ENCODE measurements at regions not wholly inside any gene's neighbourhood (a gene's known extent, or its start where the extent isn't known, plus 50 kb on each side); places are given as distances from the start of the nearest gene placed in this dataset.
A peak's percentile ranks its signal among the peaks of the same experiment; 100 is the strongest.
"Not testable (repeated sequence)": the region's sequence is repeated elsewhere in the genome, so short reads cannot be mapped to it uniquely, and the experiment has no call there.

DNA sequence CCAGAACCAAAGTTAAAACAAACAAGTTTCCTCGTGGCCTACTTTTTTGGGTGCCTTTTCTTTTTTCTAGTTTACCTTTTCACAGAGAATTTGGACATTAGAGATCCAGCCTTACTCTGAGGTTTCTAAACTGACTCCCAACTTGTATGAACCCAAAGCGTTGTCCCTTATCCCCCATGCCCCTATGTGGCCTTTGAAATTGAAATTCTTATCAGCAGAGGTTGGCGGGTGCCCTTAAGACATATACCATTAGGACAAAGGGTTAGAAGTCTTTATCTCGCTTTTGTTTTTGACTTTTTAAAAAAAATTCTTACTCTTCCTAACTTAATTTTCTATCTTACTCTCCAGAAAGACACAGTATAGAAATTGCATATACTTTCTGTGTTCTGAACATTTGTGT is 76.3 kb upstream of the C7orf33 start:
- DNase-seq (ENCODE audit: low spot score), result no peak

DNA sequence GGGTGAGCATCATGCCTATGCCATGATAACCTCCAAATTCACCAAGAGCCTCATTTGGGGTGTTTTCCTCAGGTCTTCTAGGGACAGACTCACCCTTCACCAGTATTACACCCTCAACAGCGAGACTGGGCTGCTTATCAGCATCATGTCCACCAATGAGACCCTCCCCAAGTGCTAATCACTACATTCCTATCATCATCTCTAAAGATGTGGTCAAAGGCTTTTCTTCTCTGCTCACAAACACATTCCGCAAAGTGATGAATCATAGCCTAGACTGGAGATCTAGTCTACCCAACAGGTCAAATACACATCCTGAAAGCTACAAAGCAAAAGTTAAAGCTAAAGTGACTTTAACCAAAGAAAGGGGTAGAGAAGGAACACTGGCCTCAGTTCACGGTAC is 75.3 kb upstream of the C7orf33 start:
- peak; percentile 32 for DNase-seq (ENCODE audit: low spot score)

DNA sequence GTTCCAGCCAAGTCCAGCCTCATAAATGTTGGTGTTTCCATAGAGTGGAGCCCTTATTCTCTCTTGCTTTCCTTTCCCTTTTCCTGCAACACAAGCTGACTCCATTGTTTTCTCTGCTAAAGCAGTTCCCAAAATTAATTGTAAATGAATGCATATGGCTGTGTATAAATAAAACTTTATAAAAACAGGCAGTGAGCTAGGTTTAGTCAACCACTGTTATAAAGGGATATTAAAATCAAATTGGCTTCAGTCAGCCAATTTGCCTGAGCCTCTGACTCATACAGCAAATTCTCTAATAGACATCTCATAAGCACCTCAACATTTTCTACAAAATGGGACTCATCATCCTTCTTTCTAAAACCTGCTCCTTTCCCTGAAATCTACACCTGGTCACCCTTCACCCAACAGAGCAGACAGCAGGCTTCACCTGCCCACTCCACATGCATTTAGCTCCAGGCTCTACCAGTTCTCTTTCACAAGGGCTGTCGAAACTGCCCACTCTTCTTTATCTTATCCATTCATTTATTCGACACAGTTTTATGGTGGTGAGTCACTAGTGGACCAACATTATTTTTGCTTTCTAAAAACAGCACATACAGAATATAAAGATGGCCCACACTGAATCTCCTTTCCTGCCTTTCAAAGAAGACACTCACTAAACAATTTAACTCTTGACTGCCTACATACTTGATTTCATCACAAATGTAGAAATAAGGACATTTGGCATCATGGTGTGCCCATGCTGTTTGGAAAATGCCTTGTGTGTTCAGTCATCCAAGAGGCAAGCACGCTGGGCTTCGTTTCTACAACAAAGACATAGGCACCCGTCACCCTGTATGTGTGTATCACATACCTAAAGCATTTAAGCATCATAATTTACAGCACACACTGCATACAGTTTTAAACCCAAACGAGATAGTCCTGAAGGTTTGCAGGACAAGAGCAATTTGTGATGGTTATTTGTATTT is 74.6 kb upstream of the C7orf33 start:
- DNase-seq (ENCODE audit: low spot score), result peak; percentile 54

DNA sequence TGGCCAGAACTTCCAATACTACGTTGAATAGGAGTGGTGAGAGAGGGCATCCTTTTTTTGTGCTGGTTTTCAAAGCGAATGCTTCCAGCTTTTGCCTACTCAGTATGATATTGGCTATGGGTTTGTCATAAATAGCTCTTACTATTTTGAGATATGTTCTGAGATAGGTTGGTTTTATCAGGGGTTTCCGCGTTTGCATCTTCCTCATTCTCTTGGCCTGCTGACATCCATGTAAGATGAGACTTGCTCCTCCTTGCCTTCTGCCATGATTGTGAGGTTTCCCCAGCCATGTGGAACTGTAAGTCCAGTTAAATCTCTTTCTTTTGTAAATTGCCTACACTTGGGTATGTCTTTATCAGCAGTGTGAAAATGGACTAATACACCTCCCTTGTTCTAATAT is 71.2 kb upstream of the C7orf33 start:
- DNase-seq (ENCODE audit: low spot score), result not testable (repeated sequence)

DNA sequence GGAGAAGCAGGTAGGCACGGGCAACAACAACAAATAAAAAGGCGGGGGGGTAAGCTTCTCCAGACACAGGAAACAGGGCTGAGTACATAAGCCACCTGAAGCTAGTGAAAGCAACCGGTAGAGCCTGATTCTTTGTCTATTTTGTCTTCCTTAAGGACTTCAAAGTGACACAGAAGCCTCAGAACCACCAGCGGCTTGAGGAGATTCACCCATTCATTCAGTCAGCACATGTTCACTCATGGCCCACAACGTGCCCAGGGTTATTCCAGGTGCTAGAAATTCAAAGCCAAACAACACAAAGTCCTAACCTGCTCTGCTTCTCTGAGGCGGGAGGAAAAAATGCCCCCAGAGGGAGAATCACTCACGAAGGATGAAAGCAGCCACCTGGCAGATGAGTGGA is 69.3 kb upstream of the C7orf33 start:
- DNase-seq (ENCODE audit: low spot score), result no peak

DNA sequence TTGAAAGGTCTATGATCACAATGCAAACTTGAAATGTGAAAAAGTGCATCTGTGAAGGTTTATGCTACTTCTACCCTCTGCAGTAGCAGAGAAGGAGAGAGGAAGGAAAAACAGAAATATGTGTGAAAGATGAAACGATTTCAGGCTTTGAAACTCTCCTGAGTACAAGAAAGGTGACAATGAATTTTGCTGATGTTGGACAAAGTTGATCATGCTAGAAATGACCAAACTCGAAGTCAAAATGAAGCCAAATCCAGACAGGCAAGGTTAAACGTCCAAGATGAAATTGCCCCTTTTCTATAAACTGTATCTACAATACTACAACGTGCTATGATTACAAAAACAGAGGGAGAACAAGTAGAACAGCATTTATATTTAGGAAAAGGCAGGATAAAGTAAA is 67.0 kb upstream of the C7orf33 start:
- no peak for DNase-seq (ENCODE audit: low spot score)

DNA sequence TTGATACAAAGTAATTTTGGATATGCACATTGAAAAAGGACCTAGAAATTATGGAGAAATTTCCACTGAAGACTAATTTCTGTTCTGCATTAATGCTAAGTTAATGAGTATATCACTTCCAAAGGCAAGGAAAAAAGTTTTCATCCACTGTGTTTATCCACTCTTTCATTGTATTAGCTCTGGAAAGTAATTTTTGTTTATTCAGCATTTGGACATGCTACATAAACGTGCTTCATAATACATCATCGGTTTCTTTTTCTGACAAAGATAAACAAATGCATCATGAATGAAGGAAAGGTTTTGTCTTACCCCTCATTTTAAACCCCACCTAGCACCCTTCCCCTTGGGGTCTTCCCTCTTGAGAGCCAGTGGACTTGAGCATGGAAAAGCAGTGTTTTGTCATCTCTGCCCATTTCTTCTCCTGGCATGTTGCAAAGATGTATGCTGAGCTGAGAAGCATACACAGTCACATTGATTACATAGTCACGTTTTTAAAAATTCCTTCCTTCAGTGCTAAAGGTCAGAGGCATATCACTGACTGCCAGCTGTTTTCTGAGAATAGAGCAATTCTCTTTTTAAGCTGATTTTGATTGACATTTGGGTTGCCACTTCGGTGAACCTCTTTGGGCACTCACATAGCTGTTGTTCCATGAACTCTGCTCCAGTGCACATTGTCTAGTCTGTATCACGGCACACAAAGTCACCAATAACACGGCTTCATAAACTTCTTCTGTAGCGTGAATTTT is 65.9 kb upstream of the C7orf33 start:
- DNase-seq (ENCODE audit: low spot score), result no peak

DNA sequence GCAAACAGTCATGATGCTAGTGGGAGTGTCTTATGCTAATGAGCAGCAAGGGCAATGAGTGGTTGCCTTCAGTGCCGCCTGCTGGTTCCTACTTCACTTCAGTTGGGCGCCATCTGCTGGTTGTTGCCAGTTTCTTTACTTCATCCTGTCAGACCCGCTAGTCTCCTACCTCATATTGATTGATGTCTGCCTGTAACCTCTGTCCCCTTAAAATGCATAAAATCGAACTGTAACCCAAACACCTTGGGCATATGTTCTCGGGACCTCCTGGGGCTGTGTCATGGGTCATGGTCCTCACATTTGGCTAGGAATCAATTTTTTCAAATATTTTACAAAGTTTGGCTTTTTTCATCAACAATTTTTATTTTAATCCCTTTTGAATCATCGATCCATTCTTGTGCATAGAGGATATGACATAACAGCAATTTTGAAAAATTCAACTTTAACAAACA is 62.8 kb upstream of the C7orf33 start:
- peak; percentile 93 for DNase-seq (ENCODE audit: low spot score)

DNA sequence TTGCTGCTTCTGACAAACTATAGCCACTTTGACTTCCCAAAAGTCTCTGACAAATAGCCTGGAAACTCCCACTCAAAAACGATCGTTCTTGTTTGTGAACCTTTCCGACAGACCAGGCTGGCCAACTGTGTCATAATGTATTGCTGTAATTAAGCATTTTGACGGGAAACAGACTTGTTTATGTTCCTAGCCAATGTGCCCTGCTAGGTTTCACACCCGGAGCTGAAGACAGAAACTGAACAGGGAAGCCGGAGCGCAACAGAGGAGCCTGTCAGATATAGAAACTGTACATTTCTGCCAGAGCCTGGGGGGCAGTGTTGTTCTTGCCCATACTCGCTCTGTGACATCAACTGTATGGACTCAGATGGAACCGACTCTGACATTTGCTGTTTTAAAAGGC is 55.3 kb upstream of the C7orf33 start:
- DNase-seq (ENCODE audit: low spot score), result no peak

DNA sequence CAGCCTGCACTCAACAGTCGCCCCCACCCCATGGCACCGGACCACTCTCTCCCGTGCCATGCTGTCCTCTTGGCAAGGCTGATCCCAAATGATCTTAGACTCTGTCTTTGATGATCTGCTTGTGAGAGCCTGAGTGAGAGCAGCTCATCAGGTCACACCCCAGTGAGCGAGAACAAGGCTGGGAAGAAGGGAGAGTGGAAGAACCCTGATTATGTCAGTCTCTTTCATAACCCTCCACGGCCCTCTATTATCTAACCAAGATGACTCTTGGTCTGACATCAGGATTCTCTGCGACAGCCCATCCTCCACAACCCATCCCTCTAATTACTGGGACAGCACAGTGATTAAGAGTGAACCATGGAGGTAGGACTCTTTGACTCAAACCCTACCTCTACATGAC is 53.1 kb upstream of the C7orf33 start:
- DNase-seq (ENCODE audit: low spot score), result no peak

DNA sequence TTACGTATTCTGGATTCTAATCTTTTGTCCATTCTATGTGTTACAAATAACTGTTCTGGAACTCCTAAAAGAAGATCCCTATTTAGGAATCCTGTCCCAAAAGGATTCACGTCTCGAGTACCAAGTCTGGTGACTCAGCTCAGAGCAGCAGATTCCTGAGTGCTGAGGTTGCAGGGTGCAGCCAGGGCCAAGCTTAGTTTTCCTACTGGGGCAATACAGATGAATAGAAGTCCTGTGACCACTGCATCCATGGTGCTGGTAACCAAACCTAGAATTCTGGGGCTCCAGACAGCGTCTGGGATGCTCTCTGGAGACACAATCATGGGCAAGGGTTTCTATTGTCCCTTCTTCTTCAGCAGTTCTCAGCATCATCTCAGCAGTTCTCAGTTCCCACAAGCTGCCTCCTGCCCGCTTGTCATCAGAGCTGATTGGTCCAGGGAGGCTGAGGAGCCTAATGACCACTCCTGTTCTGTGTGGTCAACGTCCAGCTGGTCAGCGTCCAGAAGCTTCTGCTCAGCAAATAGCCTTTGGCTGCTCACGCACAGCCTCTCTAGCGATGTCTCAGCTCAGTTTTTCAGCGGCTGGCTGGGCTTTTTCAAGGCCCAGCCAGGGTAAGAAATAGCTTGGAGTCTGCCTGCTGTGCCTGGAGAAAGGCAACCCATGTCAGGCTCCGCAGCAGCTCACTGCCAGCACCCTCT is 50.4 kb upstream of the C7orf33 start:
- peak; percentile 69 for DNase-seq (ENCODE audit: low spot score)
